ENCODE measurements at regions not wholly inside any gene's neighbourhood (a gene's known extent, or its start where the extent isn't known, plus 50 kb on each side); places are given as distances from the start of the nearest gene placed in this dataset.

GRCh38 chr7:153472516-153472915 lies 579.7 kb upstream of the DPP6 start (continued):
- TF ChIP-seq IRF9 (CRISPR knock-in tag; IDR thresholded peaks at IDR 0.05; ENCODE audit: borderline replicate concordance) (no peak), FOXM1 (CRISPR knock-in tag; IDR thresholded peaks at IDR 0.05) (no peak), AGO2 (optimal IDR thresholded peaks at IDR 0.05; ENCODE audit: low read depth, low read length) (no peak), MBNL3 (CRISPR knock-in tag; conservative IDR thresholded peaks at IDR 0.05) (no peak), TP53 (CRISPR knock-in tag; conservative IDR thresholded peaks at IDR 0.05) (no peak), ZBTB43 (CRISPR knock-in tag; conservative IDR thresholded peaks at IDR 0.05) (no peak), SNRNP70 (IDR thresholded peaks at IDR 0.05; ENCODE audit: low read depth, low read length) (no peak), RORA (CRISPR knock-in tag; IDR thresholded peaks at IDR 0.05) (no peak), KDM1A (CRISPR knock-in tag; IDR thresholded peaks at IDR 0.05) (no peak), ZNF264 (CRISPR knock-in tag; IDR thresholded peaks at IDR 0.05) (no peak), HOXA9 (CRISPR knock-in tag; IDR thresholded peaks at IDR 0.05; ENCODE audit: borderline replicate concordance) (no peak)

- Histone ChIP-seq H3K79me2 (ENCODE audit: insufficient read depth, low read length) (no peaks in the 10 kb centered on the region), H3K9me3 (ENCODE audit: low read length) (peaks cover 23% of the 10 kb centered on the region), H3K4me3 (replicated peaks in 1 of 3; ENCODE audit: insufficient read depth in 1 of 3, low read depth in 2 of 3, low read length in 3 of 3) (no peak overlapping the region), H3K4me1 (ENCODE audit: insufficient read depth, low read length) (no peaks in the 10 kb centered on the region), H2AFZ (ENCODE audit: low read length) (no peak overlapping the region), H3K27ac (ENCODE audit: extremely low read length, insufficient read depth, low read length) (no peak overlapping the region), H3K4me2 (ENCODE audit: low read depth, low read length) (no peak overlapping the region), H4K20me1 (ENCODE audit: insufficient read depth, low read length) (no peaks in the 10 kb centered on the region), H3K36me3 (replicated peaks in 1 of 2; ENCODE audit: control insufficient read depth in 1 of 2, insufficient read depth in 2 of 2, low read length in 2 of 2) (no peaks in the 10 kb centered on the region), H3K27me3 (ENCODE audit: control insufficient read depth in 1 of 2, insufficient read depth in 2 of 2, low read length in 2 of 2) (no peaks in the 10 kb centered on the region), H3K9ac (ENCODE audit: insufficient read depth, low read depth, low read length) (no peak overlapping the region)
- in situ Hi-C loops (cut with HindIII; ENCODE audit: extremely low pct_ligation_motif_present, low pct_unique_long_range_greater_than_20kb) (no loop called here), intact Hi-C loops (cut with micrococcal nuclease; ENCODE audit: unreplicated experiment) (no loop called here)
- no peak for ATAC-seq
- CTCF ChIA-PET (ENCODE audit: low intra/inter-chr PET ratio, low total read pairs): no interaction called here
- no TSS peak for BruUV-seq (replicated peaks)
- no peak for FAIRE-seq
- DNase-seq (ENCODE audit: low spot score): no peak
- whole genome bisulfite sequencing (ENCODE audit: low lambda C conversion rate): 0% methylated on average over 1 of the region's 1 CpG
- POLR2A ChIA-PET: no interaction called here
- TF ChIP-seq RERE (CRISPR knock-in tag; IDR thresholded peaks at IDR 0.05; ENCODE audit: low read depth): no peak
- TF ChIP-seq ZNF557 (CRISPR knock-in tag; IDR thresholded peaks at IDR 0.05): no peak
- TF ChIP-seq GABPA (IDR thresholded peaks at IDR 0.05; ENCODE audit: low read depth, low read length): no peak
- TF ChIP-seq GABPA (CRISPR knock-in tag; IDR thresholded peaks at IDR 0.05; ENCODE audit: low read depth): no peak
- no peak for TF ChIP-seq NONO (IDR thresholded peaks at IDR 0.05)
- no peak for TF ChIP-seq NONO (CRISPR knock-in tag; conservative IDR thresholded peaks at IDR 0.05)
- TF ChIP-seq HMGA1 (CRISPR knock-in tag; conservative IDR thresholded peaks at IDR 0.05): no peak
- no peak for TF ChIP-seq ZNF7 (CRISPR knock-in tag; IDR thresholded peaks at IDR 0.05)
- no peak for TF ChIP-seq SP4 (CRISPR knock-in tag; IDR thresholded peaks at IDR 0.05)
Measured at GRCh38 chr7:153473185-153473584, 579.0 kb upstream of the DPP6 start.
